H1 (cell line): ENCODE measurements at regions not wholly inside any gene's neighbourhood (a gene's known extent, or its start where the extent isn't known, plus 50 kb on each side); places are given as distances from the start of the nearest gene placed in this dataset.

Experiments used
- ATF2 ChIP-seq: IDR thresholded peaks from 2 replicates; pipeline ENCODE4 v1.6.1; 2012; ENCODE audit warnings: low read length, inconsistent platforms
- CTCF ChIP-seq, 3 experiments: IDR thresholded peaks; 1 replicate in 2 of 3; 2 replicates in 1 of 3; pipeline versions ENCODE4 v1.5.1 to v1.6.1; 2011; ENCODE audit warnings: low read length in 3 of 3, mild to moderate bottlenecking in 3 of 3, inconsistent platforms in 2 of 3, low read depth in 1 of 3, moderate library complexity in 1 of 3; ENCODE audit not compliant: insufficient read depth in 1 of 3; ENCODE audit errors: control extremely low read depth in 1 of 3
- EP300 ChIP-seq, 2 experiments: IDR thresholded peaks; 1 replicate in 1 of 2; 2 replicates in 1 of 2; pipeline ENCODE4 v1.6.1; 2011 to 2012; ENCODE audit warnings: low read depth in 2 of 2, low read length in 2 of 2, mild to moderate bottlenecking in 2 of 2, borderline replicate concordance in 1 of 2, inconsistent platforms in 1 of 2, moderate library complexity in 1 of 2
- POU5F1 ChIP-seq: IDR thresholded peaks from 2 replicates; pipeline ENCODE4 v1.6.1; 2011; ENCODE audit warnings: low read depth, mild to moderate bottlenecking, low read length, moderate library complexity

- TF ChIP-seq CTCF (IDR thresholded peaks at IDR 0.05; ENCODE audit: control extremely low read depth in 1 of 3, insufficient read depth in 1 of 3, low read depth in 1 of 3, low read length in 3 of 3): no peak
- TF ChIP-seq ATF2: no peak
- TF ChIP-seq POU5F1: no peak
- TF ChIP-seq EP300 (IDR thresholded peaks at IDR 0.05; ENCODE audit: borderline replicate concordance in 1 of 2, low read depth in 2 of 2, low read length in 2 of 2): no peak
These were observed 140.3 kb upstream of the FOXF1 start for GRCh38 chr16:86370062-86370461.
